Stimulated activated CD8-positive, alpha-beta memory T cell treated with anti-CD3 and anti-CD28 coated beads, Interleukin-15, amount 100 ng/mL, for 24 hours (primary cell): ENCODE measurements at regions not wholly inside any gene's neighbourhood (a gene's known extent, or its start where the extent isn't known, plus 50 kb on each side); places are given as distances from the start of the nearest gene placed in this dataset.
"Not testable (repeated sequence)": the region's sequence is repeated elsewhere in the genome, so short reads cannot be mapped to it uniquely, and the experiment has no call there.

ENCODE experiments used
- DNase-seq: peaks from one replicate; pipeline ENCODE4 v3.0.0-alpha.2; 2020; ENCODE audit warnings: low read depth

DNA sequence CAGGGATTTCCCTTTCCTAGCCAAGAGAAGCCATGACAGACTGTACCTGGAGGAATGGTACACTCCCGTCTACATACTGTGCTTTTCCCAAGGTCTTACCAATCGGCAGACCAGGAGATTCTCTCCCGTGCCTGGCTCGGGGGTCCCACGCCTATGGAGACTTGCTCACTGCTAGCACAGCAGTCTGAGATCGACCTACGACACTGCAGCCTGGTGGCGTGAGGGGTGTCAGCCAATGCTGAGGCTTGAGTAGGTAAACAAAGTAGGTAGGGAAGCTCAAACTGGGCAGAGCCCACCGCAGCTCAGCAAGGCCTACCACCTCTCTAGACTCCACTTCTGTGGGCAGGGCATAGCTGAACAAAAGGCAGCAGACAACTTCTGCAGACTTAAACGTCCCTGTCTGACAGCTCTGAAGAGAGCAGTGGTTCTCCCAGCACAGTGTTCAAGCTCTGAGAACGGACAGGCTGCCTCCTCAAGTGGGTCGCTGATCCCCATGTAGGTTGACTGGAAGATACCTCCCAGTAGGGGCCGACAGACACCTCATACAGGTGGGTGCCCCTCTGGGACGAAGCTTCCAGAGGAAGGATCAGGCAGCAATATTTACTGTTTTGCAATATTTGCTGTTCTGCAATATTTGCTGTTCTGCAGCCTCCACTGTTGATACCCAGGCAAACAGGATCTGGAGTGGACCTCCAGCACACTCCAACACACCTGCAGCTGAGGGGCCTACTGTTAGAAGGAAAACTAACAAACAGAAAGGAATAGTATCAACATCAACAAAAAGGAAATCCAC, 270.4 kb upstream of the TLE3 start:
- DNase-seq = not testable (repeated sequence)

DNA sequence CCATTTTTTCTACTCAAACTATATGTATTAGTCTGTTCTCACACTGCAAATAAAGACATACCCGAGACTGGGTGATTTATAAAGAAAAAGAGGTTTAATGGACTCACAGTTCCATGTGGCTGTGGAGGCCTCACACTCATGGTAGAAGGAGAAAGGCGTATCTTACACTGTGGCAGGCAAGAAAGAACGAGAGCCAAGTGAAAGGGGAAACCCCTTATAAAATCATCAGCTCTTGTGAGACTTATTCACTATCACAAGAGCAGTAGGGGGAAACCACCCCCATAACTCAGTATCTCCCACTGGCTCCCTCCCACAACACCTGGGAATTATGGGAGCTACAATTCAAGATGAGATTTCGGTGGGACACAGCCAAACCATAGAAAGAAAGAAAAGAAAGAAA, 266.3 kb upstream of the TLE3 start:
- not testable (repeated sequence) for DNase-seq

DNA sequence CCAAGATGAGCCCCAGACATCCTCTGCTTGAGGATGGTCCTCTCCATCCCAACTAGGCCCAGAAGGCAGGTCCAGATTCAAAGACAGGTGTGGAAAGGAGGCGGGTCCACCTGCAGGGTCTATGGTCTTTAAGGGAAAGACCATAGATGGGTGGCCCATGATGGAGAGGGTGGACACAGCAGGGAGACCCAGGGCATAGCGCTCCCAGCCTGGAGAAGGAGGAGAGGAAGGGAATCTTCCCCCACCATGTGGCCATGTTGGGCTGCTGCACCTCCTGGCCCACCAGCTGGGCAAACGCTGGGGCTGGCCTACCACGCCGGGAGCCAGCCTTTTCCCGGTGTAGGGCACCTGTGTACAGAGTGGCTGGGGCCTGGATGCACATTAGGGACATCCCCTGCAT, 265.2 kb upstream of the TLE3 start:
- no peak for DNase-seq

DNA sequence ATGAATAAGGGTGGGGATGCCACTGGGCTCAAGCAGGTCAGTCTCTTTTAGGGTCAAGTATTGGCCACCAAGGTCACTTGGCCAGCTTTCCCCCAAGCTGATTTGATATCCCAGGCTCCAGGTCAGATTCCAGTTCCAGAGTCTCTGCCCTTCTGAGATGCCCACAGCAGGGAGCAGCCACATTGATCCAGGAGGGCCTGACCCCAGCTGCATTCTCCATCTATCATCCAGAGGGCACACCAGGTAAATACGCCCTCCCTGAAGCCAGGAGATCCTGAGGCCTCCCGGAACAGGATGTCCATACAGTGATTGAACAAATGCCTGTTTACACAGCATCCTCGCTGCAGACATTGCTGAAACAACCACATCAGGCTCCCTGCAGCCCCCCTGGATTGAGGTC, 264.6 kb upstream of the TLE3 start:
- DNase-seq = no peak

DNA sequence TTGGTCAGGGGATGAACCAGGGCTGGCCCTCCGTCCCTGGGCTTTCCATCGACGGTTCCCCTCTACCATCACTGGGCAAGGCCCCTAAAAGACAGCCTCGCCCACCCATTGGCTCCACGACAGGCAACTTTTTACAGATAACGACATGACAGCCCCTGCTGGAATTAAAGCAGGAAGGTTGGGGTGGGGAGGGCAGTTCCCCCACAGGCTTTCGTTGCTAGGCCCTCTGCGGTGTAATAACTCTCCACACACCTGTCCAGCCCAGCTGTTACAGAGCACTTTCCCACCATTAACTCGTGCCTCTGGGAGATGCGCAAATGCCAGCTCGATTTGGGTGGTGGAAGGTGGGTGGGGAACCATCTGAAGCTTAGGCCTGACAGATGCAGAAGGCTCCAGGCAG, 264.2 kb upstream of the TLE3 start:
- no peak for DNase-seq

DNA sequence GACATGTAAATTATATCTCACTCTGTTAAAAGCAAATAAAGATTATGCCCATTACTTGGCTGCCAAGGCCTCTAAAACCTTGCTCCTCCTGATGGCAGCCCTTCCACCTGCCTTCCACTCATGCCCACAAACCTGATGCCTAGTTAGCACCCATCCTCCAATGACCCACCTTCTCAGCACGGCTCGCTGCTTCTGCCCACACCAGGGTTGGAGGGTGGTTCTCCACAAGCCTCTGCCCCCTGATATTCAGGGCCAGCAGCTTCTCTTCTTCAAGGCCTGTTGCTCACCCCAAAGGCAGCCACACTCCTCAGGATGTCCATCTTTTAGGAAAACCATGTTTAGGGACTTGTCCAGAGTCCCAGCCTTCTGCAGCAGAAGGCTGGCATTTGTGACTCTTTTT, 263.4 kb upstream of the TLE3 start:
- DNase-seq = no peak

DNA sequence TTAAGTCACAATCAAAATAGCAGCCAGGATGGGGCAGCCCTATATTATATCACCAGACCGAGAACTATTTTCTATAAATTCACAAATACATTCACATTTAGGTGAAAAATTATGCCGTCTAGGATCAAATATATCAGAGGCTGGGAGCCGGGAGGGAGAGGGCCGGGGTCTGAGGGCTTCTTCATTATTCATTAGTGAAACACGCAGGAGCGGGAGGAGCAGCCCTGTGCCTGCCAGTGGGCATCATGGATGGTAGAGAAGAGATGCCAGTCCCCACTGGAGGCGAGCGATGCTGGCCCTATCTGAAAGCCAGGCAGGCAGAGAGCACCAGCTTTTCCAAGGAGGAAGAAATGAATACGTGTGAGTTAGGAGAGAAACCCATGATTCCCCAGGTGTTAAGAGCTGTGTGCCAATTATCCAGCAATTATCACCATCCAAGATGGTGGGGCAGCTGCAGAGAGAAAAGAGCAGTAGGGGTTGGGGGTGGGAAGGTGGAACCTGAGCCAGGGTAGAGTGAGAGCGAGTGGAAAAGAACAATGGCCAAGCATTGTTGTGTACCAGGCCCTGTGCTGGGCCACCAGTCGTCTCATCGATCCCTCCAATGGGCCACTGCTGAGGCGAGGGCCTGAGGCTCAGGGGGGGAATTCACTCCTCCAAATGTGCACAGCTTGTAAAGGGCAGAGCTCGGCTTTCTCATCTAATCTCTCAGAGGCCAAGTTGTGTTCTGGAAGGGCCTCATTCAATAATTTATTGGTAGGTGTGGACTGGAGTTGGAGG, 261.3 kb upstream of the TLE3 start:
- no peak for DNase-seq

DNA sequence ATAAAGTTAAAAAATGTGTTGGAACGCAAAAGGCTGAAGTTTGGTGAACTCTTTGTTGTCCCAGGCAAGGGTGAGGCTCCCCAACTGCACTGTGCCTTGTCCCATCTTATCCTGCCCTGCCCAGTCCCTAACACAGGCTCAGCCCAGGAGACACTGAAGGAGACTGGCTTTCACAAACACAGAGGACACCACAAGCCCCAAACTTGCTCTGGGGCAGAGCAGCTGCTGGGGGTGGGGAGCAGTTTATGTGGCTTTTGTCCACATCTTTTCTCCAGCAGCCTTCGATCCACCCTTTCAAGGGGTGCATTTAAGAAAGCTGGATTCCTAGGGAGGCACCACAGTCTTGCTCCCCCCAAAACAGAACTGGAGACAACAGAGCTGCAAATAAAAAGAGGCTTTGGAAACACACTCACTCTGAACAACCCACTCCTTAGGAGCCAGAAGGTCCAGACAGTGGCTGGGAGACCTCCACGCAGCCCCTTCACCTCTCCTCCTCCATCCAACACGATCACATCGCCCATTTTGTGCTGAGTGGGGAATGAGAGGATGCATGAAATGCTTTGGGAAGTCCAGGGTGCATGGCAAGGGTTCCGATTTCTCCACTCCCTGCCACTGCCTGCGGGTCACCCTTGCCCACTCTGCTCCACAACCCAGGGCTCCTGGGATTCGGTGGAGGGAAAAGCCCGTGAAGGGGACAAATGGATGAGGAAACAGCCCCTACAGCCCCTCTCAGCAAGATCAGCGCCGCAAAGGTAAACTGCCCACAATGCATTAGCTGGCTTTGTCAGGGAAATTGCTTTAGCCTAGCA, 260.5 kb upstream of the TLE3 start:
- DNase-seq = no peak

DNA sequence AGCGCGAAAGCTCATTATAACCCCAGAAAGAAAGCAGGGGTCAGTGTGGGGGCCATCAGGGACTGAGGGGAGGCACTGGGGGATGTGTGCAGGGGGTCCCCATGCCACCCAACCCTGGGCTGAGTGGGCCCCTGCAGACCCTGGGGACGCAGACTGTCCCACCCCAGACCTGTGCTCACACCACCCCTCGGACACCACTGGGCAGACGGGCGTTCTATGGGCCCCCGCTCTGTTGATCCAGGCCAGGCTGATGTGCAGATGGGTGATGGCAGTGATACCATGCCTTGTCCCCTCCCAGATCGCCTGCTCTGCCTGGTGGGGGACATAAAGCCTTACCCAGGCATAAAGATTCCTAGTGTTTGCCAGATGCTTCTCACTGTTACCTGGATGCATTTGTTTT, 259.7 kb upstream of the TLE3 start:
- DNase-seq = no peak

DNA sequence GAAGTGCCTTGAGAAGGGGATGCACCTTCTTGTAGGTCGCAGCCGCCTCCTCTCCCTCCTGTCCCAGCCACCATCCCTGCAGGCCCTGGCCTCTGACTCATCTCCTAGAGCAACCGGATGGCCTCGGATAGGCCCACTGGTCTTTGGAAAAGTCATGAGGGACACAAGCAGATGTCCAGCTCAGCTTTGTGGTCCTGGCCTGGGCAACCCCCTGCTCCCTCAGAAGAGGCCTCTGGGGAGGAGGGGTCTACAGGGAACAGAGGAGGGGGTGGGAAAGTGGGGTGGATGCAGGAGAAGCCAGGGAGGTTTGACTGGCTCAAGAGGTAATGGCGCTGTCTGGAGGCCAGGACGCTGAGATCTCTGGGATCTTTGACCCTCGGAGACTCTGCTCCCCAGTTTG, 259.2 kb upstream of the TLE3 start:
- no peak for DNase-seq

DNA sequence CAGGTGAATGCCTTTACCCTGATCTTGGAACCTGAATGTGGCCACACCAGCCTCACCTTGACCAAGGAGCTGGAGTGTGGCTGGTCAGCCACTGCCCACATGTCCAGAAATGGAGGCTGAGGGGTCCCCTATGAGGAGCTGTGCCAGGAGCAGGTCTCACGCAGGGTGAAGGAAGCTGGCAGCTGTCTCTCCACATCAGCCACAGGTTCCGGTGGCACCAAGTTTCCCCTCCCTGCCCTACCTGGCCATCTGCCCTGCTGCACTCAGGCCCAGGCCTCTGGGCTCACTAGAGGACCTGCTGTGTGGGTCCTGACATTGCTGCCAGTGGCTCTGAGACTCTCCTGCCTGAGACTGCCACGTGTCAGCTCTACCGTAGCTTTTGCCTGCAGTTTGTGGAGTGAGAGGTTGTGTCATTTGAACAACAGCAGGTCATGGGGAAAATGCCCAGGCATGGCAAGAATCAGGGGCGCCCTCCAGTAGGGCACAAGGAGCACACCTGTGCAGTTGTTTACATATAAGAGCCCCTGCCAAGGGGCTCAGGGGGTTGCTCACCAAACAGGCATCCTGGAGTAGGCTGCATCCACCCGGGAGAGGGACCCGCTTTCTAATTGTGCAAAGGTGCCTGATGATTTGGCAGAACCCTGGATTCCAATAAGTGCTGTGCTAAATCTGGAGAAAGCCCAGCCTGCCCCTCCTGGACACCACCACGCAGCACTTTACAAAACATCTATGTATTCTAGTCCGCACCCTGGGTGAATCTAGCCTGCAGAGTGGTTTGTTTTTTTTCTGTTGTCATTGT, 258.5 kb upstream of the TLE3 start:
- no peak for DNase-seq

DNA sequence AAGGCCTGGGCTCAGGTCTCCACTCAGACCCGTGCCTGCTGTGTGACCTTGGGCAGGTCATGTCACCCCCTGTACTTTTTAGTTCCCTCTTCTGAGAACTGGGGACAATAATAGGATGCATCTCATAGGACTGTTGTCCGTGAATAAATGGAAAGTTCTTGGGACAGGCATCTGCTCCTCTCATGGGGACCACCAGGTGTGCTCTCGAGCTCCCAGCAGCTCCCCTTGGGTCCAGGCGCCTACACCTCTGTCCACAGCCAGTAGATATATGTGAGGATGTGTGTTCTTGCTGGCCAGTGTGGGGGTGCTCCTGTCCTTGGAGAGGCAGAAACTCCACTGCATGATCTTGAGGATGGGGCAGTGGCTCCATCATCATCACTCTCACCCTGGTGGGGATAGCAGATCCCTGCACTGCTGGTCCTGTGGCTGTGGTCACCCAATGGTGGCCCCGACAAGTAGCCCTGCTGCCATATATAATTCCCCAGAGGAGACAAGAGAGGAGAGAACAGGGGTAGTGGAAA, 257.6 kb upstream of the TLE3 start:
- no peak for DNase-seq

DNA sequence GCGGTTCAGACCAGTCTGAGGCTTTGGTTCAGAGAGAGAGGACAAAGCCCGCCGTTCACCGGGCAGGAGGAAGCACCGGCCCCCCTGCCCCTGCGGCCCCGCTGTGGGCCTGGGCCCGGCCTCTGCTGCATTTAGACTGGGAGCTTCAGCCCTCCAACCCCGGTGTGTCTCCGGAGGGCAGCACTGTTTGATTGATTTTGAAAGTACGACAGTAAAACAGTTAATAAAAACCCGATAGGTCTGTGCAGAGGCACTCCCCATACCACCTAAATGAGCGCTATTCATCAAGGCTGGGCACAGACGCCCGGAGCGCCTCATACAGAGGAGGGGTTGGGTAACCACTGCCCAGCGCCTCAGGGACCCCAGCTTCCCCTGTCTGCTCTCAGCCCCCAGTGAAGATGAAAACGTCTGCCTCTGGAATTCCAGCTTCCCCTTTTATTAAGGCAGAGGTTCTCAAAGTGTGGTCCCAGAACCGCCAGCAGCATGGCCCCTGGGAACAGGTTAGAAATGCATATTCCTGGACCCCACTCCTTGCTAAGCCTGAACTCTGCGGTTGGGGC, 256.7 kb upstream of the TLE3 start:
- DNase-seq = no peak

DNA sequence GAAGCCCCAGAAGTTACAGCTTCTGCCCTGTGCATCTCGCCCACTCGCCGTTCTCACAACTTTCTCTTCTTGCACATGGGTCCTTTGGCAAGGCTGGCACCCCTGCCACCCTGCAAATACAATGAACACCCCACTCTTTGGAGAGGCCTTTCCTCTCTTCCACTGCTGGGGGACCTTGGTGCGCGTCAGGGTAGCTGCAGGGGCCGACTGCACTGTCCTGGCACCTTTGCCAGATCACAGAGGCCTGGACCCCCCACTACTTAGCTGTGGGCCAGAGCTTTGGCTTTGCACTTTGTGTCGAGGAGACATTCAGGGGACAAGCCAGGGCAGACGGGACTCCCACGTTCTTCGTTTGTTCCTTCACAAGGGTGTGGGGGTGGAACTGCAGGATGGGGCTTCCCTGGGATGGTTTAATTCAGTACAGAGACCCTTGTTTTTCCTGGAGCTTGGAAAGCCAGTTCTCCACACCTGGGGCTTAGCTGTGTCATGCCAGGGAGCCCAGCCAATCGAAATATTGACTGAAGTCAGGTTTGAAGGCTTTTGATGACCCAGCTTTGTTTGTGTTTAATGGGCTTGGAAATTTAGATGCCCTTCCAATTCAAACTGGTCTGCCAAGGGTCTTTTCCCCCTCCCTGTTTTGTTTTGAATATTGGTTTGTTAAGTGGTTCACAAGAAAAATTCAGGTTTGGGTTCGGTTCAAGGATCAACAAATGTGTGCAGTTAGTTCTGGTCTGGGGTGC, 256.1 kb upstream of the TLE3 start:
- DNase-seq = no peak

DNA sequence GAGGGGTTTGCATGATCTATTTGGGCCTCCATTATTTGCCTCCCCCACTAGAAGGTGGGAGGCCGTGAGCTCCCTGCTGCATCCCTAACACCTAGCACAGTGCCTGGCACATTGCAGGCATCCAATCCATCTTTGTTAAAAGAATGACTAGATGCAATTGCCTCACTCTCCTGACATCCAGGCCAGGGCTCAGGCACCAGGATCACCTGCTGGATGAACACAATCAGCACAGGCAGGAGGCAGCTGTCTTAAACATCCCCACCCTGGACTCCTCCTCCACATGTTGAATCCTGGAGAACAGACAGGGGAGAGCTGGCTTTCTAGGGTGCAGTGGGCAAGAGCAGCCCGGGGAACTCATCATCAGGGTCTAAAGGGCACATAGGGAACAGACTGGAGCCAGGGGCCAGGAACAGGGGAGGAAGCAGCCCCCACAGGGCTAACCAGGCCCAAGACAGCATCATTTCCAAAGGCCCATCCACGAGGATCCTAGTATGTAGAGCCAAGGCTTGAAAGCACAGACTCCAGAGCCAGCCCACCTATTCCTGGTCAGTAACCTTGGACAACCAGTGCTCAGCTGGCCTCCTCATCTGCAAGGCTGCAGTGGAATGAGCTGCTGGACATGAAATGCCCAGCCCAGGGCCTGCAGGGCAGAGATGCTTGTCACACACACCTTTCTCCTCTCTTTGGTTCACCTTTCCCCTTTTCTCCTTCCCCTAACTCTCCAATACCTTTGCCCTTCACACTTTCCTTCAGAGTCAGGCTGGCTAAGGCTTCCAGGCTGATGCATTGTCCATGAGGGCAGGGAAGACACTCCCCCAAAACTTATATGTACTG, 254.4 kb upstream of the TLE3 start:
- DNase-seq = no peak

DNA sequence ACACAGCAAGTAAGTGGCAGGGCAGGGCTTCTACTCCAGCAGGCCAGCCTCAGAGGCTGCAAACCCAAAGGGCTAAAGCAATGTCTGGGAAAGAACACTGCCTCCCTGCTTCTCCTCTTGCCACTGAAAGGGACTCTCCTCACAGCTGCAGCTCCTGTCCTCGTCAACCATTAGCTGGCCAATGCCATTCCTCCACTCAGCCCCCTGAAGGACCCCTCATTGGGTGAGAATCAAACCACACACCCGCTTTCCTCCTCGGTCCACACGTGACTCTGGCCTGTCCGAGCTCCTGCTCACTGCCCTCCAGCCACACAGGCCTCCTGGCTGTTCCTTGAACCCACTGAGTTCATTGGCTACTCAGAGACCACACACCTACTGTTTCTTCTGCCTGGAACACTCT, 253.7 kb upstream of the TLE3 start:
- DNase-seq = no peak

DNA sequence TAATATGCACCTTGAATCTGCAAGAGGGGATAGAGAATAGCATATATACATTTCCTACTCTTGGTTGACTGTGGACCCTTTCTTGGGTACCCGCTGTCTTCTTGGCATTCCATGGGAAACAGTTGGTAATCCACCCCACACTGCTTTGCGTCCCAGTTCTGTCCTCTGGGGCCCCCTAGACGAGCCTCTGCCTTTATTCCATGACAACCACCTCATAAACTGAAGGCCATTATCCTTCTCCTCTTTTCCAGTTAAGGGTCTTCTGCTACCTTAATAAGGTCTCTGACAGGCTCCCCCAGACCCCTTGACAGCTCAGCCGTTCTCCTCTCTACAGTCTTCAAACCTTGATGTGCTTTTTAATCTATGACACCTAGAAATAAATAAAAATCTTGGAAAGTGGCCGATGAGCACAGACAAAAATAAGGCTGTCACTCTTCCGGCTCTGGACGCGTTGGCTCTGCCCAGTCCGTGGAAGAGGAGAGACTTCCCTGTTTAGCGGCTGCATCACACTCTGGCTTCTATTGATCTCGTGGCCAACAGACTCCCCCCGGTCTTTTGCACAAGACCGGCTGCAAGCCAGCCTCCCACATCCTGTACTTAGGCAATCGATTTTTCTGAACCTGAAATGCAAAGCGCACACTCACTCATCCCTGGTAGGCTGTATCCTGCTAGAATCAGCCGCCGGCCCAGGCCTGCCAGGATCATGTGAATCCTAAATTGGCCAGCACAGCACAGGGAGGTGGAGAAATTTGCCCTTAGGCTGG, 251.0 kb upstream of the TLE3 start:
- DNase-seq = no peak

DNA sequence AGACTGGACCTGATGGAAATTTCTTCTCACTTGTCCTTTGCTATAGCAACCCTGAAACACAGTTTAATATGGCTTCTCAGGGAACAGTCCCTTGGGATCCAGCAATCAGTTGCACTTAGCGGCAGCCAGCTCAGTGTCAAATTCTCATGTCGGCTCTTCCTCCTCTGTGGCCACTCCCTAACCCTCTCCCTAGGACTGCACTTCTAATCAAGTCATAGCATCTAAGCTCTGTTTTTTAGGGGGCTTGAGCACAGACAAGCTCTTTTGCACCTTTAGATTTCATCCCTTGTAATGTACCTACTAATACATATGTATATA, 250.5 kb upstream of the TLE3 start:
- no peak for DNase-seq
